Heart left ventricle (tissue), 16 donors: ENCODE measurements at regions not wholly inside any gene's neighbourhood (a gene's known extent, or its start where the extent isn't known, plus 50 kb on each side); places are given as distances from the start of the nearest gene placed in this dataset.
"Not testable (repeated sequence)": the region's sequence is repeated elsewhere in the genome, so short reads cannot be mapped to it uniquely, and the experiment has no call there.

Source experiments
- ATAC-seq, 4 donors: fragments of 200-7000 bp; cut with Tn5 transposase; one replicate each; pipeline ENCODE4 v1.9.1; 2020 to 2022; ENCODE audit warnings: moderate library complexity in 4 of 4, mild to moderate bottlenecking in 3 of 4, moderate number of reproducible peaks in 1 of 4
- DNase-seq, 5 donors: peaks; one replicate each; pipeline ENCODE4 v3.0.0-alpha.2; 2020
- H3K27ac ChIP-seq, 12 donors: fragments of 200-600 bp; sonication (generic) in 4 of 12; one replicate each; pipeline versions ENCODE4 v1.5.0 to v1.8.0; 2016 to 2022; ENCODE audit warnings: mild to moderate bottlenecking in 2 of 12
- H3K27me3 ChIP-seq, 9 donors: fragments of 200-600 bp; sonication (generic) in 2 of 9; one replicate each; pipeline versions ENCODE4 v1.5.1 to v1.8.0; 2016 to 2022; ENCODE audit warnings: mild to moderate bottlenecking in 3 of 9
- H3K36me3 ChIP-seq, 9 donors: fragments of 200-600 bp; sonication (generic) in 2 of 9; one replicate each; pipeline versions ENCODE4 v1.5.0 to v1.8.0; 2018 to 2022; ENCODE audit warnings: mild to moderate bottlenecking in 2 of 9
- H3K4me1 ChIP-seq, 12 donors: fragments of 200-600 bp; sonication (generic) in 4 of 12; one replicate each; pipeline versions ENCODE4 v1.5.0 to v1.8.0; 2016 to 2022; ENCODE audit warnings: mild to moderate bottlenecking in 3 of 12
- H3K4me3 ChIP-seq, 12 donors: fragments of 200-600 bp; sonication (generic) in 4 of 12; one replicate each; pipeline versions ENCODE4 v1.5.0 to v1.8.0; 2017 to 2022; ENCODE audit warnings: mild to moderate bottlenecking in 9 of 12, moderate library complexity in 4 of 12
- H3K9me3 ChIP-seq, 12 donors: fragments of 200-600 bp; sonication (generic) in 4 of 12; one replicate each; pipeline versions ENCODE4 v1.5.0 to v1.8.0; 2016 to 2022; ENCODE audit warnings: mild to moderate bottlenecking in 1 of 12
- CTCF ChIP-seq, 12 donors: fragments of 200-600 bp; sonication (generic) in 4 of 12; IDR thresholded peaks; one replicate each; pipeline versions ENCODE4 v1.5.0 to v1.8.0; 2018 to 2022; ENCODE audit warnings: antibody characterized with exemption in 12 of 12, mild to moderate bottlenecking in 5 of 12
- POLR2A ChIP-seq, 2 donors: fragments of 450-650 bp; IDR thresholded peaks; one replicate each; pipeline ENCODE4 v1.6.1; 2017; ENCODE audit warnings: antibody characterized with exemption in 2 of 2, mild to moderate bottlenecking in 2 of 2, moderate library complexity in 2 of 2
- WGBS, 4 donors: extraction: QIAGEN DNeasy Blood & Tissue Kit in 2 of 4; methylation state at CpG; one replicate each; pipeline versions ENCODE4 v1.1.5 to v1.1.7; 2013 to 2018; 5-methylcytosine and 5-hydroxymethylcytosine counted together
- intact Hi-C, 10 donors: fragments of 100-400 bp; cut with DNase I; formaldehyde crosslinking; loops; one replicate each; pipeline versions ENCODE4 v1.11.1 to v1.14.2; 2022
- donor health status: ischemic (EF 13 %, LVEDD 7.1; RV severe dilation, severe dysfunction).
- donor health status: healthy with polysubstance abuse.
- donor health status: DM: no; HTN: yes; CAD: no.
- donor health status: DM: no; HTN: no; CAD: no.
- donor health status: ischemic (EF 25% LVEDD 6.9; RV normal size, moderate dysfunction).
- donor health status: ischemic (EF 25% LVEDD 5.7; RV mildly dilated, moderate dysfunction).
- donor health status: healthy.
- donor health status: DM: yes; HTN: yes; CAD: no.
- donor health status: ischemic (EF 35%, LVEDD 5.7; RV mildly dilated, moderate dysfunction).
- donor health status: nonischemic (EF 11% LVEDD 7.7; RV severe dilation, severe dysfunction).
- donor health status: DM: yes; HTN: yes; CAD: no.
- donor health status: PGD.
- donor health status: ischemic (EF 29% LVEDD 5.4; RV normal size, mild dysfunction).
- donor health status: nonischemic (EF 23%, LVEDD 6.1; RV moderate dilation, normal function).

- no peak for DNase-seq
- TF ChIP-seq CTCF (IDR thresholded peaks at IDR 0.05) = no peak
- no peak for TF ChIP-seq POLR2A (IDR thresholded peaks at IDR 0.05)
- H3K4me1 ChIP-seq = no peaks in the 10 kb centered on the region
- WGBS, 4 donors = 78 to 88% (median 85%) methylated on average over 3 of the region's 3 CpGs
- no peaks in the 10 kb centered on the region for H3K27me3 ChIP-seq
- no peaks in the 10 kb centered on the region for H3K9me3 ChIP-seq
- no peaks in the 10 kb centered on the region for H3K36me3 ChIP-seq
- no peak overlapping the region for H3K4me3 ChIP-seq
- no peak for ATAC-seq
- intact Hi-C loops = no loop called here
- H3K27ac ChIP-seq = no peak overlapping the region
These were observed 111.6 kb upstream of the PRKG2 start for GRCh38 chr4:81326581-81326980.

- H3K9me3 ChIP-seq, H3K4me1 ChIP-seq, H3K27me3 ChIP-seq, DNase-seq, H3K27ac ChIP-seq, ATAC-seq, H3K36me3 ChIP-seq, H3K4me3 ChIP-seq, intact Hi-C loops: not testable (repeated sequence)
- WGBS, 4 donors = 77 to 87% (median 82%) methylated on average over 3 of the region's 3 CpGs
These were observed 109.6 kb upstream of the PRKG2 start for GRCh38 chr4:81324594-81324993.

GRCh38 chr4:81319657-81320056 is 104.6 kb upstream of the PRKG2 start:
- TF ChIP-seq POLR2A (IDR thresholded peaks at IDR 0.05) (no peak), CTCF (IDR thresholded peaks at IDR 0.05) (no peak)
- intact Hi-C loops = no loop called here
- H3K9me3 ChIP-seq = no peaks in the 10 kb centered on the region
- peaks cover 0 to 9% (median under 1%) of the 10 kb centered on the region in 12 donors for H3K4me1 ChIP-seq
- 87 to 100% (median 95%) methylated on average over 1 of the region's 1 CpG for WGBS, 4 donors
- H3K27ac ChIP-seq = no peak overlapping the region
- no peaks in the 10 kb centered on the region for H3K36me3 ChIP-seq
- H3K4me3 ChIP-seq = no peak overlapping the region
- ATAC-seq (no peak), DNase-seq (no peak)
- H3K27me3 ChIP-seq = no peaks in the 10 kb centered on the region

- ATAC-seq = peak in 3 of 4 donors; percentile 18 to 54 (median 46)
- H3K9me3 ChIP-seq = peaks cover 0 to 3% (median 0%) of the 10 kb centered on the region in 12 donors
- H3K36me3 ChIP-seq = no peaks in the 10 kb centered on the region
- intact Hi-C loops = no loop called here
- no peak overlapping the region for H3K4me3 ChIP-seq
- H3K4me1 ChIP-seq = peaks cover 0 to 11% (median 2%) of the 10 kb centered on the region in 12 donors
- WGBS, 4 donors = 17 to 24% (median 21%) methylated on average over 3 of the region's 3 CpGs
- DNase-seq = no peak
- no peak for TF ChIP-seq CTCF (IDR thresholded peaks at IDR 0.05)
- no peak for TF ChIP-seq POLR2A (IDR thresholded peaks at IDR 0.05)
- H3K27me3 ChIP-seq = no peaks in the 10 kb centered on the region
- no peak overlapping the region for H3K27ac ChIP-seq
These were observed 100.0 kb upstream of the PRKG2 start for GRCh38 chr4:81314897-81315470.
